BE2C (cell line): ENCODE measurements at regions not wholly inside any gene's neighbourhood (a gene's known extent, or its start where the extent isn't known, plus 50 kb on each side); places are given as distances from the start of the nearest gene placed in this dataset.

ENCODE experiments used
- DNase-seq: peaks from one replicate; pipeline ENCODE4 v3.0.0-alpha.2; 2020
- H3K27me3 ChIP-seq: fragments of 250-450 bp; sonication (Bioruptor Pico); 2 replicates; pipeline ENCODE4 v1.5.1; 2020; ENCODE audit warnings: mild to moderate bottlenecking
- H3K36me3 ChIP-seq: fragments of 250-450 bp; sonication (Bioruptor Pico); 2 replicates; pipeline ENCODE4 v1.5.1; 2020; ENCODE audit warnings: mild to moderate bottlenecking
- H3K4me1 ChIP-seq: fragments of 250-450 bp; sonication (Bioruptor Pico); 2 replicates; pipeline ENCODE4 v1.5.1; 2020
- H3K4me3 ChIP-seq: 2 replicates; pipeline ENCODE4 v1.5.1; 2011; ENCODE audit warnings: low read depth, low read length
- H3K9me3 ChIP-seq: fragments of 250-450 bp; sonication (Bioruptor Pico); 2 replicates; pipeline ENCODE4 v1.5.1; 2020
- TF ChIP-seq, protein P1 (sequence below): IDR thresholded peaks from 2 replicates; pipeline ENCODE4 v1.5.1; 2012; ENCODE audit warnings: mild to moderate bottlenecking, low read depth, low read length

DNA sequence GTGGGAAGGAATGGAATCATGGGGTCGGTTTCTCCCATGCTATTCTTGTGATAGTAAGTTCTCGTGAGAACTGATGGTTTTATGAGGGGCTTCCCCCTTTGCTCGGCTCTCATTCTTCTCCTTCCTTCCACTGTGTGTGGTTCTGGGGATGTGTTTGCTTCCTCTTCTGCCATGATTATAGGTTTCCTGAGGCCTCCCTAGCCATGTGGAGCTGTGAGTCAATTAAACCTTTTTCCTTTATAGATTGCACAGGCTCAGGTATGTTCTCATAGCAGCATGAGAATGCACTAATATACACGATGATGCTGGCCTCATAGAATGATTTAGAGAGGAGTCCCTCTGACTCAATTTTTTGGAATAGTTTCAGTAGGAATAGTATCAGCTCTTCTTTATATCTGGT is 195.4 kb upstream of the IVNS1ABP start:
- DNase-seq, result no peak
- H3K4me3 ChIP-seq, result no peak overlapping the region
- 0 out of 2 replicates have a peak, but pooled peaks cover 2% of the 10 kb centered on the region for H3K9me3 ChIP-seq
- TF ChIP-seq, protein P1, sequence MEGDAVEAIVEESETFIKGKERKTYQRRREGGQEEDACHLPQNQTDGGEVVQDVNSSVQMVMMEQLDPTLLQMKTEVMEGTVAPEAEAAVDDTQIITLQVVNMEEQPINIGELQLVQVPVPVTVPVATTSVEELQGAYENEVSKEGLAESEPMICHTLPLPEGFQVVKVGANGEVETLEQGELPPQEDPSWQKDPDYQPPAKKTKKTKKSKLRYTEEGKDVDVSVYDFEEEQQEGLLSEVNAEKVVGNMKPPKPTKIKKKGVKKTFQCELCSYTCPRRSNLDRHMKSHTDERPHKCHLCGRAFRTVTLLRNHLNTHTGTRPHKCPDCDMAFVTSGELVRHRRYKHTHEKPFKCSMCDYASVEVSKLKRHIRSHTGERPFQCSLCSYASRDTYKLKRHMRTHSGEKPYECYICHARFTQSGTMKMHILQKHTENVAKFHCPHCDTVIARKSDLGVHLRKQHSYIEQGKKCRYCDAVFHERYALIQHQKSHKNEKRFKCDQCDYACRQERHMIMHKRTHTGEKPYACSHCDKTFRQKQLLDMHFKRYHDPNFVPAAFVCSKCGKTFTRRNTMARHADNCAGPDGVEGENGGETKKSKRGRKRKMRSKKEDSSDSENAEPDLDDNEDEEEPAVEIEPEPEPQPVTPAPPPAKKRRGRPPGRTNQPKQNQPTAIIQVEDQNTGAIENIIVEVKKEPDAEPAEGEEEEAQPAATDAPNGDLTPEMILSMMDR, result no peak
- H3K4me1 ChIP-seq, result no peaks in the 10 kb centered on the region
- H3K27me3 ChIP-seq, result no peaks in the 10 kb centered on the region
- no peaks in the 10 kb centered on the region for H3K36me3 ChIP-seq

DNA sequence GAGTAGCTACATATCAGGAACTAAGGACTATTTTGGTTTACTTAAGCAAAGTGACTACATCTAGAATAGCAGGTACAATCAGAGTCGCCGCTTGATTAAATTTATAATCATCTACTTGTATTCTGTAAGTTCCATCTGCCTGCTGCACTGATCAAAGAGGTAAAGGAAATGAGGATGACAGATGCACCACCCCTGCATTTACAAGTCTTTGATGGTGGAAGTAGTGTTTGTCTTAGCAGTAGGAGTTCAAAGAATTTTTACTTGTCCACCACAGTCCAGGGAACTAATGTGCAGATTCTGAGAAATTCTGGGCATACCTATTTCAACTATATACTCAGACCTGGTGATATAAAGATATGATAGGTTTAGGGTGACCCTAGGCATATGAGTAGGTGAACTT is 184.1 kb upstream of the IVNS1ABP start:
- no peak for DNase-seq
- H3K9me3 ChIP-seq, result no peaks in the 10 kb centered on the region
- TF ChIP-seq, protein P1, result no peak
- H3K4me1 ChIP-seq, result no peaks in the 10 kb centered on the region
- H3K36me3 ChIP-seq, result no peaks in the 10 kb centered on the region
- no peak overlapping the region for H3K4me3 ChIP-seq
- H3K27me3 ChIP-seq, result no peaks in the 10 kb centered on the region

- Histone ChIP-seq H3K9me3 (no peaks in the 10 kb centered on the region), H3K27me3 (no peaks in the 10 kb centered on the region), H3K4me3 (no peak overlapping the region), H3K36me3 (no peaks in the 10 kb centered on the region), H3K4me1 (no peaks in the 10 kb centered on the region)
- TF ChIP-seq, protein P1, result no peak
- no peak for DNase-seq
These were observed 183.1 kb upstream of the IVNS1ABP start for GRCh38 chr1:185500001-185500626.

DNA sequence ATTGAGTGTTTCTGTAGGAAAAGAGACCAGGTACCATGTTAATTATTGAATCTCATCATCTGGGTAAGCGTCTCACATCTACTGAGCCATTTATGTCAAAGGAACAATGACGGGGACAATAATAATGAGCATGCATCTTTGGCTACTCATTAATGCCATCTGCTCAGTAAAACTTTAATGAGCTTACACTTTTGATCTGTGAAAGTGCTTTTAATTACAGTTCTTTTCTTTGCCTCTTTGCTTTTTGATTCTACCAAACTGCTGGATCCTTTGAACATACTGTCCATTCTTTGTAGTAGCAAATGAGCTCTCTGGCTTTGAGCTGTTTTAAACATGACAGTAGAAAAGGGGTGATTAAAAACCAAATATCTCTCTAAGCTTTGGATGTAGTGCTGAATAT is 181.2 kb upstream of the IVNS1ABP start:
- Histone ChIP-seq H3K36me3 (no peaks in the 10 kb centered on the region), H3K9me3 (no peaks in the 10 kb centered on the region)
- DNase-seq, result no peak

GRCh38 chr1:185497177-185497576 is 180.1 kb upstream of the IVNS1ABP start:
- Histone ChIP-seq H3K4me1 (no peaks in the 10 kb centered on the region), H3K9me3 (no peaks in the 10 kb centered on the region), H3K36me3 (no peaks in the 10 kb centered on the region), H3K4me3 (no peak overlapping the region), H3K27me3 (no peaks in the 10 kb centered on the region)
- no peak for DNase-seq
- TF ChIP-seq, protein P1, result no peak

More for the DNA sequence above, 181.2 kb upstream of the IVNS1ABP start:
- Histone ChIP-seq H3K4me1 (no peaks in the 10 kb centered on the region), H3K4me3 (no peak overlapping the region), H3K27me3 (no peaks in the 10 kb centered on the region)
- TF ChIP-seq, protein P1, result no peak

DNA sequence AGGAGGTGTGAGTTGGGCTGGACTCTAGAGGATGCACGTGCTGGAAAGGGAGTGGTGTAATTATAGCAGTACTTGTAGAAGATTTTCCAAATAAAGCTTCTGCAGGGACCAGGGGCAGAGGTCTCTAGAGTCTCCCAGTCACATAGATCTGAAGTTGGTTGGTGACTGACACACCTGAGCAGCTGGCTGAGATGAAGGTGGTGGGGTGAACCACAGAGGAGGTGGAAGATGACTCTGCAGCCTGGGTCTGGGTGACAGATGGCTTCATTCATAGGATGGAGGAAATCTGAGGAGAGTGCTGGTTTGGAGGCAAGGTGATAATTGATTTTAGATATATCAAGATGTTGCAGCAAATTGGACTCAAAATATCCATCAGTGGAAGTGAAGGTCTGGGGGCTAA is 178.9 kb upstream of the IVNS1ABP start:
- Histone ChIP-seq H3K9me3 (no peaks in the 10 kb centered on the region), H3K4me1 (no peaks in the 10 kb centered on the region), H3K27me3 (no peaks in the 10 kb centered on the region), H3K36me3 (no peaks in the 10 kb centered on the region), H3K4me3 (no peak overlapping the region)
- DNase-seq, result no peak
- TF ChIP-seq, protein P1, result no peak
